ENCODE measurements at regions not wholly inside any gene's neighbourhood (a gene's known extent, or its start where the extent isn't known, plus 50 kb on each side); places are given as distances from the start of the nearest gene placed in this dataset.

- ATAC-seq (no peak), FAIRE-seq (no peak), DNase-seq (ENCODE audit: low read depth, low spot score) (no peak)
- WGBS (ENCODE audit: insufficient coverage, insufficient replicate concordance, low lambda C conversion rate, missing lambda C conversion rate): 58% methylated on average over 4 of the region's 4 CpGs
- Histone ChIP-seq H3K4me2 (ENCODE audit: control insufficient read depth, insufficient read depth) (no peak overlapping the region), H3K9me3 (replicated peaks; ENCODE audit: control insufficient read depth, insufficient read depth, low read length) (no peaks in the 10 kb centered on the region; the same call in 2 of the 3 replicates), H3K27ac (ENCODE audit: control insufficient read depth, insufficient read depth) (no peak overlapping the region), H2AFZ (ENCODE audit: control insufficient read depth, low read depth, low read length) (no peak overlapping the region), H3K9ac (ENCODE audit: control insufficient read depth, insufficient read depth, low read length) (no peak overlapping the region), H3K4me3 (no peak overlapping the region), H3K36me3 (ENCODE audit: control insufficient read depth in 2 of 2, insufficient read depth in 2 of 2, low read length in 1 of 2) (no peaks in the 10 kb centered on the region), H4K20me1 (ENCODE audit: control insufficient read depth, insufficient read depth) (no peaks in the 10 kb centered on the region), H3K79me2 (ENCODE audit: control insufficient read depth, insufficient read depth, low read length) (no peaks in the 10 kb centered on the region), H3K27me3 (replicated peaks in 1 of 2; ENCODE audit: control insufficient read depth in 2 of 2, insufficient read depth in 2 of 2, low read length in 1 of 2) (no peaks in the 10 kb centered on the region), H3K4me1 (ENCODE audit: control insufficient read depth, insufficient read depth, low read length) (peaks cover 14% of the 10 kb centered on the region)
- in situ Hi-C loops (cut with MboI): no loop called here
- BruUV-seq (replicated peaks): no TSS peak
- TF ChIP-seq BACH1 (IDR thresholded peaks at IDR 0.05; ENCODE audit: borderline replicate concordance) (no peak), STAT3 (IDR thresholded peaks at IDR 0.05; ENCODE audit: low read depth, low read length) (no peak), NFYA (IDR thresholded peaks at IDR 0.05; ENCODE audit: borderline replicate concordance, low read depth, low read length) (no peak), KAT2A (conservative IDR thresholded peaks at IDR 0.05; ENCODE audit: control insufficient read depth, low read depth, low read length) (no peak), PAX8 (IDR thresholded peaks at IDR 0.05) (no peak), PML (IDR thresholded peaks at IDR 0.05; ENCODE audit: low read length) (no peak), GABPA (IDR thresholded peaks at IDR 0.05; ENCODE audit: low read depth) (no peak), EP300 (IDR thresholded peaks at IDR 0.05; ENCODE audit: borderline replicate concordance in 1 of 2, control insufficient read depth in 1 of 2, low read depth in 2 of 2, low read length in 2 of 2) (no peak), HSF1 (IDR thresholded peaks at IDR 0.05; ENCODE audit: low read depth, low read length) (no peak), ZNF384 (IDR thresholded peaks at IDR 0.05; ENCODE audit: borderline replicate concordance, low read depth, low read length) (no peak), EGR1 (IDR thresholded peaks at IDR 0.05; ENCODE audit: borderline replicate concordance in 1 of 2, low read depth in 2 of 2, low read length in 2 of 2) (no peak), EED (IDR thresholded peaks at IDR 0.05; ENCODE audit: low read depth) (no peak), E4F1 (IDR thresholded peaks at IDR 0.05; ENCODE audit: borderline replicate concordance, partially characterized antibody) (no peak), CREM (IDR thresholded peaks at IDR 0.05; ENCODE audit: low read depth) (no peak), WRNIP1 (IDR thresholded peaks at IDR 0.05; ENCODE audit: borderline replicate concordance, low read depth, low read length) (no peak), TCF12 (IDR thresholded peaks at IDR 0.05; ENCODE audit: low read depth, low read length) (no peak), TBL1XR1 (IDR thresholded peaks at IDR 0.05; ENCODE audit: low read depth, low read length) (no peak), BHLHE40 (IDR thresholded peaks at IDR 0.05; ENCODE audit: borderline replicate concordance in 1 of 2, low read depth in 2 of 2, low read length in 1 of 2) (no peak)
- CTCF ChIA-PET: no interaction called here
- intact Hi-C loops (cut with micrococcal nuclease; ENCODE audit: unreplicated experiment): no loop called here
- RAD21 ChIA-PET (ENCODE audit: unreplicated experiment): no interaction called here
- POLR2A ChIA-PET: no interaction called here
- SMC1A ChIA-PET (ENCODE audit: uncharacterized antibody, unreplicated experiment): interaction anchor here (1.7 kb wide), 1 partner anchor 9 kb away, joined by 4 read pairs; no protein-coding TSS in a partner anchor
These were observed 362.5 kb downstream of the PREX1 start for GRCh38 chr20:48465271-48465670.
